Endodermal cell (in vitro differentiated cells): ENCODE measurements at regions not wholly inside any gene's neighbourhood (a gene's known extent, or its start where the extent isn't known, plus 50 kb on each side); places are given as distances from the start of the nearest gene placed in this dataset.

Experiments used
- DNase-seq: peaks from one replicate; pipeline ENCODE4 v3.0.0-alpha.2; 2017
- H3K27ac ChIP-seq: 2 replicates; pipeline ENCODE4 v1.5.1; 2013; ENCODE audit warnings: mild to moderate bottlenecking, low read depth, low read length, moderate library complexity
- H3K27me3 ChIP-seq: 2 replicates; pipeline ENCODE4 v1.6.1; 2013; ENCODE audit warnings: mild to moderate bottlenecking, low read length, moderate library complexity; ENCODE audit not compliant: insufficient read depth, control insufficient read depth, poor library complexity, severe bottlenecking
- H3K36me3 ChIP-seq: 2 replicates; pipeline ENCODE4 v1.7.0; 2013; ENCODE audit warnings: mild to moderate bottlenecking, low read length, moderate library complexity; ENCODE audit not compliant: control insufficient read depth, insufficient read depth
- H3K4me1 ChIP-seq: one replicate; pipeline ENCODE4 v1.7.0; 2013; ENCODE audit warnings: low read length; ENCODE audit not compliant: control insufficient read depth, insufficient read depth
- H3K4me3 ChIP-seq: 2 replicates; pipeline ENCODE4 v1.5.1; 2013; ENCODE audit warnings: mild to moderate bottlenecking, low read length, moderate library complexity
- H3K9ac ChIP-seq: 2 replicates; pipeline ENCODE4 v1.6.1; 2013; ENCODE audit warnings: mild to moderate bottlenecking, low read length, moderate library complexity; ENCODE audit not compliant: poor library complexity, severe bottlenecking; ENCODE audit errors: extremely low read depth
- H3K9me3 ChIP-seq: 2 replicates; pipeline ENCODE4 v1.6.1; 2013; ENCODE audit warnings: mild to moderate bottlenecking, low read length, moderate library complexity; ENCODE audit not compliant: control insufficient read depth
- H3K27ac Mint-ChIP-seq: 2 replicates; pipeline ENCODE4 v1.8.0; 2020; ENCODE audit warnings: mixed read lengths
- H3K27me3 Mint-ChIP-seq: 2 replicates; pipeline ENCODE4 v1.8.0; 2021; ENCODE audit warnings: mild to moderate bottlenecking, mixed read lengths; ENCODE audit not compliant: insufficient read depth
- H3K36me3 Mint-ChIP-seq: 2 replicates; pipeline ENCODE4 v1.8.0; 2020; ENCODE audit warnings: low read depth, mixed read lengths
- H3K4me1 Mint-ChIP-seq: 2 replicates; pipeline ENCODE4 v1.8.0; 2020; ENCODE audit warnings: mixed read lengths
- H3K4me3 Mint-ChIP-seq: 2 replicates; pipeline ENCODE4 v1.8.0; 2020; ENCODE audit warnings: mild to moderate bottlenecking, moderate library complexity, mixed read lengths
- H3K9me3 Mint-ChIP-seq: 2 replicates; pipeline ENCODE4 v1.8.0; 2020; ENCODE audit warnings: mild to moderate bottlenecking, mixed read lengths
- WGBS, 2 experiments: methylation state at CpG; one replicate each; pipeline versions ENCODE4 v1.1.5 to v1.1.7; 2013; ENCODE audit warnings: missing lambda C conversion rate in 2 of 2, mixed read lengths in 1 of 2; ENCODE audit not compliant: insufficient coverage in 1 of 2, insufficient read length in 1 of 2; 5-methylcytosine and 5-hydroxymethylcytosine counted together
- TF ChIP-seq, protein P1 (sequence below): fragments of 200-600 bp; sonication (generic); conservative IDR thresholded peaks from 2 replicates; pipeline ENCODE4 v1.5.0; 2021; ENCODE audit warnings: antibody characterized with exemption, mild to moderate bottlenecking

DNA sequence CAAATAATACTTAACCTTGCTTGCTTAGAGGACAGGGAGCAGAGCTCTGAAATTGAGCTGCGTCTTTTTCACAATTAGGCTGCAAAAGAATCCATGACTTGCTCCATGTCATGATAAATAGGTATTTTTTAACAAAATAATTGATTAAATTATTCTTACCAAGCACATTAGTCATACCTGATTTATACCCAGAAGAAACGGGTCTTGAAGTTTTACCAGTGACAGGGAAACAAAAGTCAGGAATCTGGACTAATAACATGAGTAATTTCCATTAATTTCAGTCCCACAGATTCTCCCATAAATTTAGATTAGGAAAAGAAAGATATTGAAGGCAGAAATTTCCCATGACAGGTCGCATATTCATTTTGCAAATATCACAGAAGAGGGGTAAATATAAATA lies 85.0 kb upstream of the BMP5 start:
- Histone ChIP-seq H3K36me3 (no peaks in the 10 kb centered on the region), H3K9me3 (no peaks in the 10 kb centered on the region), H3K4me1 (no peaks in the 10 kb centered on the region), H3K27me3 (no peaks in the 10 kb centered on the region), H3K27ac (no peak overlapping the region), H3K4me3 (no peak overlapping the region), H3K9ac (no peak overlapping the region)
- TF ChIP-seq, protein P1, sequence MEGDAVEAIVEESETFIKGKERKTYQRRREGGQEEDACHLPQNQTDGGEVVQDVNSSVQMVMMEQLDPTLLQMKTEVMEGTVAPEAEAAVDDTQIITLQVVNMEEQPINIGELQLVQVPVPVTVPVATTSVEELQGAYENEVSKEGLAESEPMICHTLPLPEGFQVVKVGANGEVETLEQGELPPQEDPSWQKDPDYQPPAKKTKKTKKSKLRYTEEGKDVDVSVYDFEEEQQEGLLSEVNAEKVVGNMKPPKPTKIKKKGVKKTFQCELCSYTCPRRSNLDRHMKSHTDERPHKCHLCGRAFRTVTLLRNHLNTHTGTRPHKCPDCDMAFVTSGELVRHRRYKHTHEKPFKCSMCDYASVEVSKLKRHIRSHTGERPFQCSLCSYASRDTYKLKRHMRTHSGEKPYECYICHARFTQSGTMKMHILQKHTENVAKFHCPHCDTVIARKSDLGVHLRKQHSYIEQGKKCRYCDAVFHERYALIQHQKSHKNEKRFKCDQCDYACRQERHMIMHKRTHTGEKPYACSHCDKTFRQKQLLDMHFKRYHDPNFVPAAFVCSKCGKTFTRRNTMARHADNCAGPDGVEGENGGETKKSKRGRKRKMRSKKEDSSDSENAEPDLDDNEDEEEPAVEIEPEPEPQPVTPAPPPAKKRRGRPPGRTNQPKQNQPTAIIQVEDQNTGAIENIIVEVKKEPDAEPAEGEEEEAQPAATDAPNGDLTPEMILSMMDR: no peak
- no peaks in the 10 kb centered on the region for H3K9me3 Mint-ChIP-seq
- no peak overlapping the region for H3K27ac Mint-ChIP-seq
- H3K36me3 Mint-ChIP-seq: no peaks in the 10 kb centered on the region
- no peaks in the 10 kb centered on the region for H3K27me3 Mint-ChIP-seq
- H3K4me1 Mint-ChIP-seq: peaks cover 4% of the 10 kb centered on the region
- DNase-seq: no peak
- H3K4me3 Mint-ChIP-seq: no peak overlapping the region
- 95% methylated on average over 3 of the region's 3 CpGs; no CpG with 5 or more reads in 1 of the 2 experiments for WGBS, 2 experiments

DNA sequence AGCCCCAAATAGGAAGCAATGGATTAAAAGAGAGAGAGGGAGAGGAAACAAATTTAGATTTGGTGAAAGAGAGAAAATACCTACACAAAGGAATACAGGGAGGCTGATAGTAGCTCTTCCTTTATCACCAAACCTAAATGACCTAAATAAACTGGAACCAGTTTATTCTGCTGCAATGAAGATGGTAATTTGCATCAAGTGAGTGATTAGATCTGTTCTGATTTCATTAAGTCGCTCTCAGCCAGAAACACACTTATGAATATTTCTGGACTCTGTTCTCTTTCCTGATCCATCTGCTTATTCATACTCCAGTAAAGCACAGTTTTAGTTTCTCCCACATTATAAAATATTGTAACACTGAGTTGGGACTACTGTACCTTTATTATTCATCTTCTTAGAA lies 83.4 kb upstream of the BMP5 start:
- Mint-ChIP-seq H3K27ac (no peak overlapping the region), H3K4me3 (no peak overlapping the region), H3K27me3 (no peaks in the 10 kb centered on the region), H3K36me3 (no peaks in the 10 kb centered on the region), H3K4me1 (peaks cover 4% of the 10 kb centered on the region), H3K9me3 (no peaks in the 10 kb centered on the region)
- 90% methylated on average over 1 of the region's 1 CpG; no CpG with 5 or more reads in 1 of the 2 experiments for WGBS, 2 experiments
- H3K36me3 ChIP-seq: no peaks in the 10 kb centered on the region
- H3K27me3 ChIP-seq: no peaks in the 10 kb centered on the region
- H3K4me1 ChIP-seq: no peaks in the 10 kb centered on the region
- no peak overlapping the region for H3K27ac ChIP-seq
- H3K9me3 ChIP-seq: no peaks in the 10 kb centered on the region
- no peak overlapping the region for H3K4me3 ChIP-seq
- TF ChIP-seq, protein P1: no peak
- DNase-seq: no peak
- H3K9ac ChIP-seq: no peak overlapping the region

DNA sequence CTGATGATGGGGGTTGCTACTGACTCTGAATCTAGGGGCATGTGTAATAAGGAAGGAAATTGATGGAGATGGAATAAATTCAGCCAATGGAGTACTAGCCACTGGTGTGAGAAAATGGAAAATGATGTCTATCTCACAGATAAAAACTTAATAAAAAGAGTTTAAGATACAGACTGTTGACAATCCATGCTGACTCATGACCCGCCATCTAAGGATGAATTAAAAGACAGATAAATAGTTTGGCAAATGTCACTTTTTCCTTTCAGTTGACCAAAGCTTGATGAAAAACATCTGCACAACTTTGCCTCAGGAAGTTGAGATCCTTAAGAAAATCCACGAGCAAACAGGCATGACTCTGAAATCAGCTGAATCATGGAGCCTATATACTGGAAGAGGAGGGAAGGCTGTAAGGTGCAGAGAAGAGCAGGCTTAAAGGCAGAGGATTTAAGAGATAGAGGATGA lies 82.6 kb upstream of the BMP5 start:
- WGBS, 2 experiments: 96 to 100% methylated on average over 2 of the region's 2 CpGs
- Mint-ChIP-seq H3K36me3 (no peaks in the 10 kb centered on the region), H3K27ac (no peak overlapping the region), H3K27me3 (no peaks in the 10 kb centered on the region), H3K4me1 (no peaks in the 10 kb centered on the region), H3K9me3 (no peaks in the 10 kb centered on the region), H3K4me3 (no peak overlapping the region)
- no peak overlapping the region for H3K9ac ChIP-seq
- no peaks in the 10 kb centered on the region for H3K9me3 ChIP-seq
- TF ChIP-seq, protein P1: no peak
- no peaks in the 10 kb centered on the region for H3K27me3 ChIP-seq
- no peak overlapping the region for H3K27ac ChIP-seq
- H3K4me1 ChIP-seq: no peaks in the 10 kb centered on the region
- H3K4me3 ChIP-seq: no peak overlapping the region
- no peak for DNase-seq
- no peaks in the 10 kb centered on the region for H3K36me3 ChIP-seq
